Spleen (tissue), 7 donors: ENCODE measurements at regions not wholly inside any gene's neighbourhood (a gene's known extent, or its start where the extent isn't known, plus 50 kb on each side); places are given as distances from the start of the nearest gene placed in this dataset.

Experiments used
- CTCF ChIP-seq, 11 experiments: fragments of 200-600 bp in 7 of 11; fragments of 450-650 bp in 4 of 11; sonication (generic) in 4 of 11; IDR thresholded peaks in 8 of 11; conservative IDR thresholded peaks in 3 of 11; 1 replicate in 7 of 11; 2 replicates in 4 of 11; pipeline versions ENCODE4 v1.4.0 to v1.8.0; 2016 to 2021; ENCODE audit warnings: antibody characterized with exemption in 11 of 11, inconsistent platforms in 4 of 11, mild to moderate bottlenecking in 1 of 11
- POLR2A ChIP-seq, 3 donors: fragments of 450-650 bp; IDR thresholded peaks; one replicate each; pipeline ENCODE4 v1.5.1; 2017; ENCODE audit warnings: antibody characterized with exemption in 3 of 3, mild to moderate bottlenecking in 1 of 3
- donor health status: DM: no; HTN: no; CAD: no; lungs with moderate emphysema.
- donor health status: DM: no; HTN: no; CAD: no.
- donor health status: DM: no; HTN: no; CAD: no.

GRCh38 chr12:114190971-114191370, 215.0 kb downstream of the TBX5 start:
- no peak for TF ChIP-seq CTCF (IDR thresholded peaks at IDR 0.05 in 8 of 11, conservative IDR thresholded peaks at IDR 0.05 in 3 of 11)
- no peak for TF ChIP-seq POLR2A (IDR thresholded peaks at IDR 0.05)
